Karpas-422 (cell line): ENCODE measurements at regions not wholly inside any gene's neighbourhood (a gene's known extent, or its start where the extent isn't known, plus 50 kb on each side); places are given as distances from the start of the nearest gene placed in this dataset.

Source experiments
- DNase-seq: peaks from one replicate; pipeline ENCODE4 v3.0.0-alpha.2; 2015
- H2AFZ ChIP-seq: fragments of 200-600 bp; sonication (generic); 2 replicates; pipeline ENCODE4 v1.6.1; 2014; ENCODE audit warnings: antibody characterized with exemption, low read length, mixed read lengths
- H3K27ac ChIP-seq: fragments of 200-600 bp; sonication (generic); 2 replicates; pipeline ENCODE4 v1.5.1; 2014; ENCODE audit warnings: mild to moderate bottlenecking, low read length, moderate library complexity
- H3K27me3 ChIP-seq: fragments of 200-600 bp; sonication (generic); 2 replicates; pipeline ENCODE4 v1.6.1; 2014; ENCODE audit warnings: low read length, mixed read lengths
- H3K36me3 ChIP-seq: fragments of 200-600 bp; sonication (generic); 2 replicates; pipeline ENCODE4 v1.6.1; 2014; ENCODE audit warnings: low read length, mixed read lengths; ENCODE audit not compliant: insufficient read depth
- H3K4me1 ChIP-seq: fragments of 200-600 bp; sonication (generic); 2 replicates; pipeline ENCODE4 v1.6.1; 2014; ENCODE audit warnings: mild to moderate bottlenecking, low read length, mixed read lengths
- H3K4me2 ChIP-seq: fragments of 200-600 bp; sonication (generic); 2 replicates; pipeline ENCODE4 v1.6.1; 2014; ENCODE audit warnings: low read length, low read depth, mild to moderate bottlenecking; ENCODE audit not compliant: poor library complexity, severe bottlenecking
- H3K4me3 ChIP-seq: fragments of 200-600 bp; sonication (generic); 2 replicates; pipeline ENCODE4 v1.5.1; 2014; ENCODE audit warnings: mild to moderate bottlenecking, antibody characterized with exemption, low read length, mixed read lengths
- H3K79me2 ChIP-seq: fragments of 200-600 bp; sonication (generic); 2 replicates; pipeline ENCODE4 v1.6.1; 2014; ENCODE audit warnings: mild to moderate bottlenecking, low read length, mixed read lengths
- H3K9ac ChIP-seq: fragments of 200-600 bp; sonication (generic); 2 replicates; pipeline ENCODE4 v1.6.0; 2014; ENCODE audit warnings: low read length
- H3K9me2 ChIP-seq: fragments of 200-600 bp; sonication (generic), shearing (Covaris generic); replicated peaks from 2 replicates; pipeline ENCODE4 v1.6.0; 2014; ENCODE audit warnings: mild to moderate bottlenecking, low read length, moderate library complexity; ENCODE audit not compliant: insufficient read depth
- H3K9me3 ChIP-seq: fragments of 300-700, 200-600 bp; sonication (generic); 2 replicates; pipeline ENCODE4 v1.6.1; 2014; ENCODE audit warnings: low read length, mixed read lengths
- H4K20me1 ChIP-seq: fragments of 200-600 bp; sonication (generic); 2 replicates; pipeline ENCODE4 v1.6.1; 2014; ENCODE audit warnings: mild to moderate bottlenecking, antibody characterized with exemption, low read length, low read depth; ENCODE audit not compliant: insufficient read depth

- Histone ChIP-seq H3K4me3 (no peak overlapping the region), H3K9me3 (peaks cover 3% of the 10 kb centered on the region), H3K4me2 (no peak overlapping the region), H3K4me1 (no peaks in the 10 kb centered on the region), H3K9ac (no peak overlapping the region), H3K27ac (no peak overlapping the region), H2AFZ (no peak overlapping the region), H3K9me2 (no peaks in the 10 kb centered on the region; the same call in 1 of the 2 replicates), H4K20me1 (no peaks in the 10 kb centered on the region), H3K36me3 (no peaks in the 10 kb centered on the region), H3K27me3 (no peaks in the 10 kb centered on the region), H3K79me2 (no peaks in the 10 kb centered on the region)
- DNase-seq, result no peak
These were observed 116.5 kb upstream of the BMP2 start for GRCh38 chr20:6651016-6651415.

GRCh38 chr20:6646021-6646636 is 121.4 kb upstream of the BMP2 start:
- Histone ChIP-seq H4K20me1 (no peaks in the 10 kb centered on the region), H3K27me3 (no peaks in the 10 kb centered on the region), H3K4me3 (no peak overlapping the region), H2AFZ (no peak overlapping the region), H3K27ac (no peak overlapping the region), H3K4me2 (no peak overlapping the region), H3K9me2 (no peaks in the 10 kb centered on the region; the same call in 1 of the 2 replicates), H3K9ac (no peak overlapping the region), H3K9me3 (peaks cover 3% of the 10 kb centered on the region), H3K36me3 (no peaks in the 10 kb centered on the region), H3K79me2 (no peaks in the 10 kb centered on the region), H3K4me1 (no peaks in the 10 kb centered on the region)
- no peak for DNase-seq

- Histone ChIP-seq H3K79me2 (no peaks in the 10 kb centered on the region), H3K4me1 (no peaks in the 10 kb centered on the region), H3K9me3 (peaks cover 3% of the 10 kb centered on the region), H3K27me3 (no peaks in the 10 kb centered on the region), H3K4me3 (no peak overlapping the region), H3K27ac (no peak overlapping the region), H3K9me2 (no peaks in the 10 kb centered on the region; the same call in 1 of the 2 replicates), H3K36me3 (no peaks in the 10 kb centered on the region), H3K4me2 (no peak overlapping the region), H4K20me1 (no peaks in the 10 kb centered on the region), H2AFZ (no peak overlapping the region), H3K9ac (no peak overlapping the region)
- no peak for DNase-seq
These were observed 122.5 kb upstream of the BMP2 start for GRCh38 chr20:6644813-6645628.

GRCh38 chr20:6641012-6641411 is 126.5 kb upstream of the BMP2 start:
- H3K79me2 ChIP-seq, result no peaks in the 10 kb centered on the region
- no peak overlapping the region for H3K4me2 ChIP-seq
- H4K20me1 ChIP-seq, result no peaks in the 10 kb centered on the region
- no peaks in the 10 kb centered on the region for H3K27me3 ChIP-seq
- H3K27ac ChIP-seq, result no peak overlapping the region
- H3K9me2 ChIP-seq, result no peaks in the 10 kb centered on the region
- no peak overlapping the region for H3K9ac ChIP-seq
- H2AFZ ChIP-seq, result no peak overlapping the region
- H3K4me1 ChIP-seq, result no peaks in the 10 kb centered on the region
- H3K9me3 ChIP-seq, result peaks cover 3% of the 10 kb centered on the region; the same call in 1 of the 2 replicates
- no peak for DNase-seq
- H3K4me3 ChIP-seq, result no peak overlapping the region
- H3K36me3 ChIP-seq, result no peaks in the 10 kb centered on the region

- no peak for DNase-seq
- Histone ChIP-seq H3K4me2 (no peak overlapping the region), H3K79me2 (no peaks in the 10 kb centered on the region), H4K20me1 (no peaks in the 10 kb centered on the region), H3K4me1 (no peaks in the 10 kb centered on the region), H3K4me3 (no peak overlapping the region), H3K9me3 (peaks cover 4% of the 10 kb centered on the region), H3K27ac (no peak overlapping the region), H2AFZ (no peak overlapping the region), H3K9ac (no peak overlapping the region), H3K9me2 (no peaks in the 10 kb centered on the region), H3K27me3 (no peaks in the 10 kb centered on the region), H3K36me3 (no peaks in the 10 kb centered on the region)
These were observed 130.3 kb upstream of the BMP2 start for GRCh38 chr20:6637160-6637579.

GRCh38 chr20:6636209-6637159 is 131.0 kb upstream of the BMP2 start:
- Histone ChIP-seq H2AFZ (no peak overlapping the region), H3K9me2 (no peaks in the 10 kb centered on the region), H3K4me2 (no peak overlapping the region), H3K36me3 (no peaks in the 10 kb centered on the region), H3K4me3 (no peak overlapping the region), H3K27ac (no peak overlapping the region), H4K20me1 (no peaks in the 10 kb centered on the region), H3K27me3 (no peaks in the 10 kb centered on the region), H3K9ac (no peak overlapping the region), H3K9me3 (peaks cover 6% of the 10 kb centered on the region), H3K79me2 (no peaks in the 10 kb centered on the region), H3K4me1 (no peaks in the 10 kb centered on the region)
- DNase-seq, result peak; percentile 48

- Histone ChIP-seq H4K20me1 (no peaks in the 10 kb centered on the region), H3K4me1 (no peaks in the 10 kb centered on the region), H3K4me3 (no peak overlapping the region), H3K9me2 (no peaks in the 10 kb centered on the region), H3K4me2 (no peak overlapping the region), H2AFZ (no peak overlapping the region), H3K36me3 (no peaks in the 10 kb centered on the region), H3K27me3 (no peaks in the 10 kb centered on the region), H3K9ac (no peak overlapping the region), H3K9me3 (peaks cover 6% of the 10 kb centered on the region), H3K27ac (no peak overlapping the region), H3K79me2 (no peaks in the 10 kb centered on the region)
- no peak for DNase-seq
These were observed 132.3 kb upstream of the BMP2 start for GRCh38 chr20:6635034-6635736.
